HG02973 (cell line): ENCODE measurements at regions not wholly inside any gene's neighbourhood (a gene's known extent, or its start where the extent isn't known, plus 50 kb on each side); places are given as distances from the start of the nearest gene placed in this dataset.

Experiments
- ATAC-seq: cut with Tn5 transposase; IDR thresholded peaks from one replicate; pipeline ENCODE4 v1.9.1; 2021; ENCODE audit warnings: moderate library complexity; ENCODE audit not compliant: unreplicated experiment

GRCh38 chr3:912717-913116 lies 180.1 kb upstream of the CNTN6 start:
- ATAC-seq = peak; percentile 64

- ATAC-seq = no peak
Observed at GRCh38 chr3:923161-923910, 169.5 kb upstream of the CNTN6 start.

GRCh38 chr3:930866-931265 lies 162.0 kb upstream of the CNTN6 start:
- ATAC-seq = no peak

GRCh38 chr3:933326-933725 lies 159.5 kb upstream of the CNTN6 start:
- ATAC-seq = no peak

GRCh38 chr3:944786-945185 lies 148.0 kb upstream of the CNTN6 start:
- ATAC-seq = no peak

- no peak for ATAC-seq
Observed at GRCh38 chr3:945738-946137, 147.1 kb upstream of the CNTN6 start.

GRCh38 chr3:952906-953305 lies 139.9 kb upstream of the CNTN6 start:
- ATAC-seq = no peak

GRCh38 chr3:963255-963654 lies 129.6 kb upstream of the CNTN6 start:
- no peak for ATAC-seq

- ATAC-seq = no peak
Observed at GRCh38 chr3:963755-964154, 129.1 kb upstream of the CNTN6 start.

GRCh38 chr3:965826-966225 lies 127.0 kb upstream of the CNTN6 start:
- ATAC-seq = no peak

- ATAC-seq = no peak
Observed at GRCh38 chr3:966341-966740, 126.5 kb upstream of the CNTN6 start.

GRCh38 chr3:973340-973739 lies 119.5 kb upstream of the CNTN6 start:
- ATAC-seq = no peak

GRCh38 chr3:976006-976405 lies 116.8 kb upstream of the CNTN6 start:
- ATAC-seq = no peak

GRCh38 chr3:981156-981555 lies 111.7 kb upstream of the CNTN6 start:
- ATAC-seq = no peak

- ATAC-seq = no peak
Observed at GRCh38 chr3:988785-989184, 104.0 kb upstream of the CNTN6 start.

GRCh38 chr3:992871-993270 lies 100.0 kb upstream of the CNTN6 start:
- ATAC-seq = no peak

- ATAC-seq = no peak
Observed at GRCh38 chr3:1002010-1002409, 90.8 kb upstream of the CNTN6 start.

- ATAC-seq = no peak
Observed at GRCh38 chr3:1007866-1008265, 85.0 kb upstream of the CNTN6 start.

GRCh38 chr3:1010228-1010627 lies 82.6 kb upstream of the CNTN6 start:
- no peak for ATAC-seq

- ATAC-seq = no peak
Observed at GRCh38 chr3:1015826-1016225, 77.0 kb upstream of the CNTN6 start.

GRCh38 chr3:1017870-1018269 lies 75.0 kb upstream of the CNTN6 start:
- no peak for ATAC-seq

GRCh38 chr3:1019157-1019556 lies 73.7 kb upstream of the CNTN6 start:
- no peak for ATAC-seq

- no peak for ATAC-seq
Observed at GRCh38 chr3:1026395-1026794, 66.4 kb upstream of the CNTN6 start.
